MM.1S (cell line): ENCODE measurements at regions not wholly inside any gene's neighbourhood (a gene's known extent, or its start where the extent isn't known, plus 50 kb on each side); places are given as distances from the start of the nearest gene placed in this dataset.

ENCODE experiments used
- DNase-seq: peaks from one replicate; pipeline ENCODE4 v3.0.0-alpha.2; 2015
- H2AFZ ChIP-seq: fragments of 300-600 bp; sonication (generic); 2 replicates; pipeline ENCODE4 v1.6.0; 2016; ENCODE audit warnings: antibody characterized with exemption, low read length
- H3F3A ChIP-seq: fragments of 300-600 bp; sonication (generic); 2 replicates; pipeline ENCODE4 v1.6.1; 2016; ENCODE audit warnings: mild to moderate bottlenecking, antibody characterized with exemption, low read length, moderate library complexity, mixed read lengths; ENCODE audit not compliant: insufficient read depth
- H3K27ac ChIP-seq: fragments of 300-600 bp; sonication (generic); 2 replicates; pipeline ENCODE4 v1.5.1; 2016; ENCODE audit warnings: mild to moderate bottlenecking, low read length
- H3K27me3 ChIP-seq: fragments of 300-600 bp; sonication (generic); replicated peaks from 2 replicates; pipeline ENCODE4 v1.6.0; 2016; ENCODE audit warnings: low read length; ENCODE audit not compliant: insufficient read depth
- H3K36me3 ChIP-seq: fragments of 300-600 bp; sonication (generic); replicated peaks from 2 replicates; pipeline ENCODE4 v1.6.1; 2016; ENCODE audit warnings: mild to moderate bottlenecking, low read length, mixed read lengths; ENCODE audit not compliant: insufficient read depth
- H3K4me1 ChIP-seq: fragments of 300-600 bp; sonication (generic); 2 replicates; pipeline ENCODE4 v1.6.1; 2016; ENCODE audit warnings: low read length, mixed read lengths
- H3K4me2 ChIP-seq: fragments of 300-600 bp; sonication (generic); 2 replicates; pipeline ENCODE4 v1.6.0; 2016; ENCODE audit warnings: low read depth, low read length
- H3K4me3 ChIP-seq: fragments of 300-600 bp; sonication (generic); 2 replicates; pipeline ENCODE4 v1.5.1; 2016; ENCODE audit warnings: low read length, mixed read lengths
- H3K79me2 ChIP-seq: fragments of 300-600 bp; sonication (generic); 2 replicates; pipeline ENCODE4 v1.6.1; 2016; ENCODE audit warnings: mixed run types, low read length, mixed read lengths
- H3K9ac ChIP-seq: fragments of 300-600 bp; sonication (generic); 2 replicates; pipeline ENCODE4 v1.6.1; 2016; ENCODE audit warnings: low read length, mixed read lengths
- H3K9me2 ChIP-seq: fragments of 300-600 bp; sonication (generic); replicated peaks from 2 replicates; pipeline ENCODE4 v1.6.1; 2016; ENCODE audit warnings: mild to moderate bottlenecking, low read length, mixed read lengths; ENCODE audit not compliant: insufficient read depth
- H3K9me3 ChIP-seq: fragments of 300-600 bp; sonication (generic); replicated peaks from 2 replicates; pipeline ENCODE4 v1.6.1; 2016; ENCODE audit warnings: mild to moderate bottlenecking, low read length, mixed read lengths; ENCODE audit not compliant: insufficient read depth
- H4K20me1 ChIP-seq: fragments of 300-600 bp; sonication (generic); 2 replicates; pipeline ENCODE4 v1.6.1; 2016; ENCODE audit warnings: mild to moderate bottlenecking, low read length, moderate library complexity, mixed read lengths; ENCODE audit not compliant: insufficient read depth
- CTCF ChIP-seq: fragments of 300-600 bp; sonication (generic); IDR thresholded peaks from 2 replicates; pipeline ENCODE4 v1.5.1; 2016; ENCODE audit warnings: antibody characterized with exemption, low read length, mixed read lengths
- EZH2 ChIP-seq: fragments of 300-600 bp; sonication (generic); optimal IDR thresholded peaks from 2 replicates; pipeline ENCODE3; 2017; ENCODE audit warnings: low read depth, mild to moderate bottlenecking, antibody characterized with exemption, low read length, mixed read lengths
- EZH2phosphoT487 ChIP-seq: fragments of 300-600 bp; sonication (generic); IDR thresholded peaks from 2 replicates; pipeline ENCODE4 v1.6.1; 2018; ENCODE audit warnings: antibody characterized with exemption, low read length

GRCh38 chr1:29631361-29631760 is 395.0 kb downstream of the PTPRU start:
- Histone ChIP-seq H3K4me1 (no peaks in the 10 kb centered on the region), H3K9me3 (no peaks in the 10 kb centered on the region), H3K4me3 (no peak overlapping the region), H3K9ac (no peak overlapping the region), H3K36me3 (no peaks in the 10 kb centered on the region), H3K9me2 (no peaks in the 10 kb centered on the region), H3K4me2 (no peak overlapping the region), H2AFZ (no peak overlapping the region), H4K20me1 (no peaks in the 10 kb centered on the region), H3F3A (no peaks in the 10 kb centered on the region), H3K79me2 (no peaks in the 10 kb centered on the region), H3K27ac (no peak overlapping the region), H3K27me3 (peaks cover 71% of the 10 kb centered on the region)
- no peak for DNase-seq
- TF ChIP-seq EZH2phosphoT487: no peak
- TF ChIP-seq CTCF: no peak

- Histone ChIP-seq H3K4me3 (no peak overlapping the region), H3F3A (no peaks in the 10 kb centered on the region), H2AFZ (no peak overlapping the region), H3K27me3 (peaks cover 72% of the 10 kb centered on the region), H3K9ac (no peak overlapping the region), H3K36me3 (no peaks in the 10 kb centered on the region), H3K9me3 (no peaks in the 10 kb centered on the region), H3K4me1 (no peaks in the 10 kb centered on the region), H3K79me2 (no peaks in the 10 kb centered on the region), H3K9me2 (no peaks in the 10 kb centered on the region), H3K27ac (no peak overlapping the region), H4K20me1 (no peaks in the 10 kb centered on the region), H3K4me2 (no peak overlapping the region)
- TF ChIP-seq CTCF (no peak), EZH2phosphoT487 (no peak), EZH2 (no peak)
- DNase-seq: no peak
Observed at GRCh38 chr1:29630756-29631155, 394.4 kb downstream of the PTPRU start.

GRCh38 chr1:29629814-29630516 is 393.6 kb downstream of the PTPRU start:
- Histone ChIP-seq H3K36me3 (no peaks in the 10 kb centered on the region), H3F3A (no peaks in the 10 kb centered on the region), H3K9ac (no peak overlapping the region), H3K27ac (no peak overlapping the region), H2AFZ (no peak overlapping the region), H3K4me1 (no peaks in the 10 kb centered on the region), H3K79me2 (no peaks in the 10 kb centered on the region), H3K9me2 (no peaks in the 10 kb centered on the region), H4K20me1 (no peaks in the 10 kb centered on the region), H3K27me3 (peaks cover 77% of the 10 kb centered on the region), H3K9me3 (no peaks in the 10 kb centered on the region), H3K4me3 (no peak overlapping the region), H3K4me2 (no peak overlapping the region)
- no peak for DNase-seq
- TF ChIP-seq EZH2 (no peak), EZH2phosphoT487 (no peak)

- DNase-seq: no peak
- H3K36me3 ChIP-seq: no peaks in the 10 kb centered on the region
- H2AFZ ChIP-seq: no peak overlapping the region
- no peaks in the 10 kb centered on the region for H3F3A ChIP-seq
- H3K9ac ChIP-seq: no peak overlapping the region
- H3K9me3 ChIP-seq: no peaks in the 10 kb centered on the region
- TF ChIP-seq EZH2 (no peak), CTCF (no peak), EZH2phosphoT487 (no peak)
- peaks cover 77% of the 10 kb centered on the region for H3K27me3 ChIP-seq
- H3K9me2 ChIP-seq: no peaks in the 10 kb centered on the region
- H3K79me2 ChIP-seq: no peaks in the 10 kb centered on the region
- no peak overlapping the region for H3K4me2 ChIP-seq
- H3K4me3 ChIP-seq: no peak overlapping the region
- no peaks in the 10 kb centered on the region for H4K20me1 ChIP-seq
- no peaks in the 10 kb centered on the region for H3K4me1 ChIP-seq
- H3K27ac ChIP-seq: no peak overlapping the region
Observed at GRCh38 chr1:29629401-29629800, 393.1 kb downstream of the PTPRU start.
